Lower leg skin (tissue), 4 donors: ENCODE measurements at regions not wholly inside any gene's neighbourhood (a gene's known extent, or its start where the extent isn't known, plus 50 kb on each side); places are given as distances from the start of the nearest gene placed in this dataset.
"Not testable (repeated sequence)": the region's sequence is repeated elsewhere in the genome, so short reads cannot be mapped to it uniquely, and the experiment has no call there.

Source experiments
- DNase-seq, 2 donors: peaks; one replicate each; pipeline ENCODE4 v3.0.0-alpha.2; 2019; ENCODE audit warnings: low spot score in 2 of 2
- H3K4me3 ChIP-seq: fragments of 200-600 bp; sonication (generic); 2 replicates; pipeline ENCODE4 v1.5.1; 2017; ENCODE audit warnings: mild to moderate bottlenecking, low read depth; ENCODE audit not compliant: poor library complexity, severe bottlenecking
- CTCF ChIP-seq, 3 donors: fragments of 450-650 bp; IDR thresholded peaks; one replicate each; pipeline ENCODE4 v1.5.1; 2016; ENCODE audit warnings: antibody characterized with exemption in 3 of 3, mild to moderate bottlenecking in 3 of 3, moderate library complexity in 2 of 3
- POLR2A ChIP-seq, 2 donors: fragments of 450-650 bp; IDR thresholded peaks; one replicate each; pipeline ENCODE4 v1.6.1; 2016 to 2017; ENCODE audit warnings: antibody characterized with exemption in 2 of 2, mild to moderate bottlenecking in 1 of 2, moderate library complexity in 1 of 2
- WGBS, 2 donors: methylation state at CpG; one replicate each; pipeline ENCODE4 v1.1.5; 2018; 5-methylcytosine and 5-hydroxymethylcytosine counted together
- intact Hi-C: fragments of 100-400 bp; cut with DNase I; formaldehyde crosslinking; loops from one replicate; pipeline ENCODE4 v1.15.0; 2023; ENCODE audit warnings: low total_unique reads

DNA sequence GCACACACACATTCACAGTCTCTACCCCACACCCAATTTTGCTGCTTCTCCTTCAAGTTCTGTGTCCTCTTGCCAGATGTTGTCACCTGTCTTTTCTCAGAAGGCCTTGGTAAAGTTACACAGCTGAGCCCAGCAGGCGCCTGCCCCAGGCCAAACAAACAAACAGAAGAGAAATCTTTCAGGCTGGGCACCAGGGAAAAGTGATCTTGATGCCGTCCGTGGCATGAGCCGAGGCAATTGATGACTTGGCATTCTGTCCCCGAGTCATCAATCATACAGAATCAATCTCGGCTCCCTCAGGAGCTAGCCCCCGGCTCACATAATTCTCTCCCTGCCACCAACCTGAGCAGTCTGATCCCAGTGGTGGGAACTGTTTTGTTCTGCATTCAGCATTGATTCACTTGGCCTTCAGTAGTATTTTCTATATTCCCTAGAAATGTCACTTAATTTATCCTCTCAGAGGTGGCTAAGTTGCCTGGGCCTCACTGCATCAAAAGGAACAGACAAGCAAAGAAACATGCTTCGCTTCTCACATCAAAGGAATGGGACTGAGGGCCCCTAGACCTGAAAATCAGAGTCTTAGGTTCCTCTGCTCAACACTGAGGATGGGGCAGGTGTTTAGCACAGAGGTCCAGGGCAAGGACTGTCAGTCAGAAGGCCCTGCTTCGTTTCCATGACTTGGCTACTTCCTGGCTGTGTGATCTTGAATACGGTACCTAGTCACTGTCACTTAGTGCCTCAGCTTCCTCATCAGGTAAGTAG, 278.8 kb upstream of the CELF4 start:
- intact Hi-C loops: no loop called here
- no peak for DNase-seq
- WGBS, 2 donors: 72% methylated on average over 10 of the region's 10 CpGs

GRCh38 chr18:37838083-37838482, 272.5 kb upstream of the CELF4 start:
- 72 to 83% methylated on average over 3 of the region's 3 CpGs for WGBS, 2 donors
- no peak overlapping the region for H3K4me3 ChIP-seq
- TF ChIP-seq POLR2A (IDR thresholded peaks at IDR 0.05) (no peak), CTCF (IDR thresholded peaks at IDR 0.05) (no peak)
- DNase-seq: no peak
- intact Hi-C loops: no loop called here

More for the DNA sequence above, 278.8 kb upstream of the CELF4 start:
- no peak overlapping the region for H3K4me3 ChIP-seq
- TF ChIP-seq POLR2A (IDR thresholded peaks at IDR 0.05): no peak
- TF ChIP-seq CTCF (IDR thresholded peaks at IDR 0.05): no peak

DNA sequence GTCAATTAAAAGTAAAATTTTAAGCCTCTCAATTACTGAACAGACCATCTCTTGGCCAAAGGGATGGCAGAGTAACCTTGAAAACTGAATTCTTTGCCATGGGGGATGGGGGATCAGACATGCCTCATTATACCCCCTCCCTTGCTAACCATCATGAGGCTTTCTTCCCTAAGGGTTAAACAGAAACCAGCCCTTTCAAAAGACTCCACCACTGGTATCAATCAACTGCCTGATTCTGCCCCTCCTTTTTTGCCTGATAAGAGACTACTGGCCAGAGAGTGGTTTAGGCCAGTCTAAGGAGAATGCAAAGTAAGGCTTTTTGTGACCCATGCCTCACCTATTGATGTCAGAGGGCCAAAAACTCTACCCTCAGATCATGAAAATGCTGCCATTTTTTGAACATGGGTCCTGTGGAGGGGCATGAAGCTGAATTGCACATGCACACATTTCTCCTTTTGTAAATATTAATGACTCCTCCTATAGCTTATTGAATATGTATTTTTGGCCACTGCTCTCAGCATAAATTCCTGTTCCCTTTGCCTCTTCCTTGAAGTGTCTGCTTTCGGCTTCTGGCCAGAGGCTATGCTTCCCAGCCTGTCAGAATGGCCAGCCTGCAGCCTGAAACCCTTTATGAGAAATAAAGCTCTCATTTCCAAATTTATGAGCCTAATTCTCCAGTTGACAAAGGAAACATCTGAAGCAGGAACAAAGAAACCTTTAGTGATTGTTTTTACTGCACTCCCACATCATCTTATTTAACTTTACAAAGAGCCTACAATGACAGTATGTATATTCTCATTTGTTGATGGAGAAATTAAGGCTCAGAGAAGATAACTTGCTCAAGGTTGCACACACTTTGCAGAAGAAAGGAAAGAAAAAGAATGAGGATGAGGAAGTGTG, 270.7 kb upstream of the CELF4 start:
- WGBS, 2 donors: 62 to 71% methylated on average over 1 of the region's 1 CpG
- TF ChIP-seq POLR2A (IDR thresholded peaks at IDR 0.05) (no peak), CTCF (IDR thresholded peaks at IDR 0.05) (no peak)
- DNase-seq: no peak
- intact Hi-C loops: no loop called here
- no peak overlapping the region for H3K4me3 ChIP-seq

GRCh38 chr18:37832010-37832695, 266.6 kb upstream of the CELF4 start:
- H3K4me3 ChIP-seq, intact Hi-C loops, DNase-seq: not testable (repeated sequence)
- 88 to 95% methylated on average over 15 of the region's 15 CpGs for WGBS, 2 donors

GRCh38 chr18:37812961-37813360, 247.4 kb upstream of the CELF4 start:
- no peak for TF ChIP-seq POLR2A (IDR thresholded peaks at IDR 0.05)
- no peak for TF ChIP-seq CTCF (IDR thresholded peaks at IDR 0.05)
- WGBS, 2 donors: 35 to 50% methylated on average over 3 of the region's 3 CpGs
- intact Hi-C loops: no loop called here
- DNase-seq: no peak
- no peak overlapping the region for H3K4me3 ChIP-seq
